G401 (cell line): ENCODE measurements at regions not wholly inside any gene's neighbourhood (a gene's known extent, or its start where the extent isn't known, plus 50 kb on each side); places are given as distances from the start of the nearest gene placed in this dataset.

ENCODE experiments used
- DNase-seq: peaks from one replicate; pipeline ENCODE4 v3.0.0-alpha.2; 2015; ENCODE audit warnings: low spot score
- in situ Hi-C: cut with HindIII; loops from 2 replicates; pipeline ENCODE4 v1.10.0; 2016; ENCODE audit warnings: low sequenced_read_pairs, mixed read lengths

DNA sequence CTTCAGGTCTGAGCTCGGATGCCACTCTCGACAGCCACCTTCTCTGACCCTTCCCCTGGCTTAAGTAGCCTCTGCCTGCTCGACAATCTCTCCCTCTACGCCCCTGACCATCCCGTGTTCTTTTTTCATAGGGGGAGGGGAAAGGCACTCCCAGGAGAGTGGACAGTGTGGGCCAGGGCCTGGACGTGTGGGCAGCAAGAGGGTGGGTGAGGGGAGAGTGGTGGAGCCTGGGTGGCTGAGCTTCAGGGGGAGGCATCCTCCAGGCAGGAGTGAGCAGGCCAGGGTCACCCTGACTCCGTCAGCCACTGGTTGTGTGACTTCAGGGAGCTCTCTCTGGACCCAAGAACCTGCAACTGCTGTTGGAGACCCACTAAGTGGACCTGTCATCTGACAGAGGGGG is 92.7 kb downstream of the CEBPB start:
- no peak for DNase-seq
- in situ Hi-C loops = no loop called here

DNA sequence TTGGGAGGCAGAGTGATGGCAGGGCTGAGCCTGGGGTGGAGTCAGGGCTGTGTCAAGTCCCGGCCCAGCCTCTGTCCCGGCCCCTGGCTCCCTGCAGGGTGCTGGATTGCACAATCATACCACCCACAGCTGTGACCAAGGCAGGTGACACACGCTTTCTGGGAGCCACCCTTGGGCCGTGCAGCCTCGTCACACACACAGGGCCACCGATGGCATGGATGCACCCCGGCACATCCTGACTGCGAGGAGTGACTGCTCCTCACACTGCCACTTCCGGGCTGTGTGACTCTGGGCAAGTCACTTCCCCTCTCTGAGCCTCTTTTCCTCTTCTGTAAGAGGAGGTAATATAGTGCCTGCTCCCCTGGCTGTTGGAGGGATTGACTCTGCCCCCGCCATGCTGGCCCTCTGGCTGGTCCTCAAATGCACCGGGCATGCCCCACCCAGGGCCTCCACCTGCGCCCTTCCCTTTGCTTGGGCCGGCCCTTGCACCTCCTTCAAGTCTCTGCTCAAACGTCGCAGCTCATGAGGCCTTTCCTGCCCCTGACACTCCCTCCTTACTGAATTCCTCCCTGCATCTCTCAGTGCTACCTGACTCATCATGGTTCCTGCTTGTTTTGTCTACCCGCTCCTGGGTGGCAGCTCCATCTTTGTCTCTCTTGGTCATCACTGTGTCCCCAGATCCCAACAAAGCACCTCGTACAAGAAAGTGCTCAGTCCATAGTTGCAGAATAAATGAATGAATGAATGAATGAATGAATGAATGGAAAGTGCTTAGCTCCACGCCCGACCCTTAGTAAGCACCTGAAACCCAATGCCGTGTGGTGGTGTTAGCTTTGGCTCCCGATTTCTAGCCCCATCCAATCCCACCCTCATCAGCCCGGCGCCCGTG is 93.5 kb downstream of the CEBPB start:
- in situ Hi-C loops = no loop called here
- no peak for DNase-seq

DNA sequence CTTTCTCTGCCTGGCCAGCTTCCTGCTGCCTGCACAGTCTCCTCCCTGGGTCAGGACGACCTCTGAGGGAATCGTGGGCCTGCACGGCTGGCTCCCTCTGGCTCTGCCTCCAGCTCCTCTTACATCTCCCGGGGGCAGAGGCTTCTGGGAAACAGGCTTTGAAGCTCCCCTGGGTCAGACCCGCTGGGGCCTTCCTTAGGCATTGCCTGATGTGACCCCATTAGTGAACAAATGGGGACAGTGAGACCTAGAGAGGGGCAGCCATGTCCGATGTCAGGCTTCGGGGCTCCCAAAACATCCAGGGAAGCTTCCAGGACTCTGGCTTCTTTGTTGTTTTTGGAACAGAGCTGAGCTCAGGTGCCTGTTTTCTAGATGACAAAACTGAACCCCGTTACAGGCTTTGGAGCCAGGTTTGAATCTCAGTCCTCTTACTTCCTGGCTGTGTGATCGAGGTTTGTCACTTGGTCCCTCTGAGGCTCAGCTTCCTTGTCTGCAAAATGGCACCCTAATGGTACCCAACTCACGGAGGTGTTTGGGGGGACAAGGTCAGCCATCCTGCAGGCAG is 94.3 kb downstream of the CEBPB start:
- no peak for DNase-seq
- in situ Hi-C loops = no loop called here

DNA sequence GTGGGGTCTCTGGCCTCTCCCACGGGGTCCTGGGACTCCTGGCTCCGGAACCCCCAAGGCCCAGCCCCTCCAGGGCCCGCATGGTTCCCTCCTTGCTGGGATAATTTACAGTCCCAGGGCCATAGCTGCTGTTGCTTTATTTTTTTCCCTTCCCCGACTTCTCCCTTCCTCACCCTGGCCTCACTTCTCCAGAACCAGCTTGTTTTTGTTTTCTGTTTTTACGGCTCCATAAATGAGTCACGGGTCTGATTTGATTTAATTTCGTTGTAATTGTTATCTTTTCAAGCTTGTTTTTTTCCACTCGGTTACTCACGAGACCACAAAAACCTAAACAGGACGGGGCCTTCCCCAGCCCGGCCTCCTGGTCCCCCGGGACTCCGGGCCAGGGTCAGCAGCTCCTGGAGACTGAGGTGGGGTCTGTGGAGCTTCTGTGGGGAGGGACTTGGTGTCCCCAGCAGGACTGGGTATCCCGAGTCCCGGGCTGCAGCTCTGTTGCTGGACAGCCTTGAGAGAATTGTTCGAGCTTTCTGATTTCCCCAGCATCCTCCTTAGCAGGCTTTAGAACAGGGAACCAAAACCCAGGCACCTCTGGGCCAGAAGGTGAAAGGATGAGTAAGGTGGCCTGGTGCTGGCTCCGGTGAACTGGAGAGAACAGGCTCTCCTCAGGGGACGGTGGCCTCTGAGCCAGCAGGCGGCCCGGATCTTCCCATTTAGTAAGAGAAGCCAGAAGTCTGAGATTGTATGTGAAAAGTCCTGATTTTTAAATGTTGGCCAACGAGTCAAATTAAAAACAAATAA is 94.9 kb downstream of the CEBPB start:
- DNase-seq = no peak

DNA sequence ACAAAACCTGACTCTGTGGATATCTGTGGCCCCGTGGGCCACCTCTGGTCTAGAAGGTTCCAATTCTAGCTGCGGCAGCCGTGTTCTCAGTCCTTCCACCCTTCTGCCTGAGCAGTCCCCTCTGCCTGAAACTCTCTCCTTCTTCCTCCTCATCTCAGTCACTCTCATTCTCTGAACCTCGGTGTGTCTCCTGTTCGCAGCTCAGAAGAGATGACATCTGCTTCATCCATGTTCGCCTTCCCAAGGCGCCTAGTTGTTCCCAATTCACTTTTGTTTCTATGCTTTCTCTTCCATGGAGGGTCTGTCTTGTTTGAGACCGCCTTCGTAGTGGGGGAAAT is 95.5 kb downstream of the CEBPB start:
- in situ Hi-C loops = no loop called here
- no peak for DNase-seq

More for the DNA sequence above, 94.9 kb downstream of the CEBPB start:
- in situ Hi-C loops = no loop called here

DNA sequence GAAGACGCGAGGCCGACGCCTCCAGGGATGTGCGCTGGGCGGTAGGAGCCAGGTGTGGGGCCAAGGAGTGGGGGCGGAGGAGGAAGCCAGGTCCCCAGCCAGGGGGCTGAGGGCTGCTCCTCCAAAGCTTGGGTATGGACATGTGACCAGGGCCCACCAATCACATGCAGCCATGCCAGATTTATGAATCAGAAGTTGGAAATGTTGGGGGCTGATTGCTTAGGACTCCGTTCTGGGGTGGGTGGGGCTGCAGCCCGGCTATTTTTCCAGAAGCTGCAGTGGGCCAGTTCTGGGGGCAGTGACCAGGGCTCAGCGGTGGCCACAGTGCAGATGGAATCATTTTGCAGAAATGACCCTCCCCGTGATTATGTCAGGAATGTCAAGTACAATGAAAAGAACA is 96.0 kb downstream of the CEBPB start:
- DNase-seq = no peak
- in situ Hi-C loops = no loop called here

DNA sequence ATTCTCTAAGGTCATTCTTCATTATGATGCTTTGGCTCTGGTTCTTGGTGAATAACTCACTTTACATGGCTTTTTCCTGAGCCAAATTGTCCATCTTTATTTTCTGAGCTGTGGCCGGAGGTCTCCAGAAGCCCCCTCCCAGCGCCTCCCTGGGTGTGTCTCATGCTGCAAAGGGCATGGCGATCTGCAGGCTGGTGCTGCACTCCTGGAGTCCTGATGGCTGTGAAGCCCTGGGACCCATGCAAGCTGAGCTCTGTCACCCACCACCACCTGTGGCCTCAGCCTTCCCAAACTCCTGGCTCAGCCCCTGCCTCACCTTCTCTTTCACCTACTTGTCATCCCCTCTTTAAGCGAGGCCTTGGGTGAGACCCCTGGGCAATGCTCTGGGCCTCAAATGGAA is 96.9 kb downstream of the CEBPB start:
- in situ Hi-C loops = no loop called here
- no peak for DNase-seq

DNA sequence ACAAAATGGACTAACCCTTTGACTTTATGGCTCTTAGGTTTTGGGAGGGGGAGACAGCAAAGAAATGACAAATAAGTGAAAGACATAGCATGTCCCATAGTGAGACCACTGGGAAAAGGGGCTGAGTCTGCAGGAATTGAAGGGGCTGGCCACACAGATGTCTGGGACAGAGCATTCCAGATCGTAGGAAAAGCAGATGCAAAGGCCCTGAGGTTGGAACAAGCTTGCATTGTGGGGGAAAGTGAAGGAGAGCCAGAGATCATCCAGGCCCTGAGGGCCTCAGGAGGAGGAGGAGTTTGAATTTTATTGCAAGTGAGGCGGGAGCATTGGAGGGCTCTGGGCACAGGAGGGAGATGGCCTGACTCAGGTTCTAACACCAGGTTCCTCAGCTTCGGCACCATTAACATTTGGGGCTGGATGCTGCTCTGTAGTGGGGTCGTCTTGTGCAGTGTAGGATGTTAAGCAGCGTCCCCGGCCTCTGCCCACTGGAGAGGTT is 97.5 kb downstream of the CEBPB start:
- DNase-seq = no peak
- in situ Hi-C loops = no loop called here

DNA sequence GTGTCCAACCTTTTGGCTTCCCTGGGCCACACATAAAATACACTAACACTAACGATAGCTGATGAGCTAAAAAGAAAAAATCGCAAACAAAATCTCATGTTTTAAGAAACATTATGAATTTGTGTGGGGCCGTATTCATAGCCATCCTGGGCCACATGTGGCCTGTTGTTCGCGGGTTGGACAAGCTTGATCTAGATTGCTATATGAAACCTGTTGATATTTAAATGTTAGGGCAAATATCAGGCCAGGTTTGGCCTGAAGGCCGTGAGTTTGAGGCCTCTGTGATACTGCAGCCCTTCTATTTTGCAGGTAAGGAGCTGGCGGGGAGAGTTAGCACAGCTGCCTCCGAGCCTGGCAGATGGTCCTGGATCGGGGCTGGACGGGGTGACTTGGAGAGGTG is 99.0 kb downstream of the CEBPB start:
- DNase-seq = no peak
- in situ Hi-C loops = no loop called here

DNA sequence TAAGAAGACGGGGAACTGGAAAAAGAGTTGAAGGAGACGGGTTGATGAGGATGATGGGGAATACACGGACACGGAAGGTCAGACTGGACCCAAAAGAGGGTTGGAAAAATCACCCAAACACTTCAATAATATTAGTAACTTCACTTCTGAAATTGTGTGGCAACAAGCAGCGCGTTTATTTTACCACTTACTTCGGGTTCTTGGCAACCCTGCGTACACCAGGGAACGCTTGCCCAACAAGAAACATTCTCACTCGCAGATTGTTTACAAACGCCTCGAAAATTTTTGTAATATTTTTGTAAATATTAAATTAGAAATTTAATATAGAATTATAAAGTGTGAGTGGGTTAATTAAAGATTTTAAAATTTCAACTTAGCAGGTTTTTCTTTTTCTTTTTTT is 99.5 kb downstream of the CEBPB start:
- in situ Hi-C loops = no loop called here

DNA sequence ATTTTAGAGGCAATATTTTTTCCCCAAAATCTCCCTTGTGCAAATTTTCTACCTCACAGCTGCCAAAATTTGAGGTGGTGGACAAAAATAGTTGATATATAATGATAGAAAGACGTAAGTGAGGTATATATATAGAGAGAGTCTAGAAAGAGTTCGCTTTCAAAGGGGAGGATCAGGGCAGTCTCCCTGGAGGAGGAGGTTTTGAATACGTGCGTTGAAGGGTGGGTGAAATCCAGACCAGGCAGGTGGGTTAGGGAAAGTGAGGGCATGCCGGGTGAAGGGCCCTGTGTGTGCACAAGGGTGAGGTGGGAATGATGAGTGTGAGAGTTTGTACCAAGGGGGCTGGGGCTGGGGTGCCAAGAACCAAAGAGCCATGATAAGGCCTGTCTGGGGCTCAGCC is 100.2 kb downstream of the CEBPB start:
- DNase-seq = no peak
- in situ Hi-C loops = no loop called here

More for the DNA sequence above, 99.5 kb downstream of the CEBPB start:
- DNase-seq = no peak

DNA sequence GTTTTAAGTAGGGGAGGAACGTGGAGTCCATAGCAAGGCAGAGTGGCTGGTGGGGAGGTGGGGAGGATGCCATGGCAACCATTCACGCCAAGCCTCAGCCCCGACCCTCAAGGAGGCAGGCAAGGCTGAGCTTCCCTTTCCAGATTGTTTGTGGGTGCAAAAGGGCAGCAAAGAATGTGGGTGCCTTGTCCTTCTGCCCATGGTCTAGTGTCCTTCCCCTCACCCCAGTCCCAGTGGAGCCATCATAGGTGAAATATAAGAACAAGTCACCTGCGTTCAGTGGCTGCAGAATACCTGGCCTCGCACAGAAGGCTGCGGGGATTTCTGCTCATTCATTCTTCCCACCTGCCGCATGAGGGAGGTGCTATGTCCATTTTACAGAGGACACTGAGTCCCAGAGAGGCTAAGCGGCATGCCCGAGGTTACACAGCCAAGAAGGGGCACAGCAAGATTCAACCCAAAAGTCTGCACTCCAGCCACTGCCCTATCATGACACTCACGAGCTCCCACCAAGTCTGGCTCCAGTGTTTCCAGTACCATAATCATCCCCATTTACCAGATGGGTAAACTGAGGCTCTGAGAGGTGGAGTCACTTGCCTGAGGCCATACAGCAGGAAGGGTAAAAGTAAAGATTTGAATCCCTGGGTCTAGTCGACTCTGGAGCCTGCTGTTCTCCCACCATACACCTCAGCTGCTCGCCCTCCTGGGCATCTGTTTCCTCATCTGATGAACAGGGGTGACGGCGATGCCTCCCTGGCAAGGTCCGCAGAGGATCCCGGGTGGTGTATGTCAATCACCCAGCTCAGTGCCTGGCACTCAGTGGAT is 100.8 kb downstream of the CEBPB start:
- in situ Hi-C loops = no loop called here
- no peak for DNase-seq

DNA sequence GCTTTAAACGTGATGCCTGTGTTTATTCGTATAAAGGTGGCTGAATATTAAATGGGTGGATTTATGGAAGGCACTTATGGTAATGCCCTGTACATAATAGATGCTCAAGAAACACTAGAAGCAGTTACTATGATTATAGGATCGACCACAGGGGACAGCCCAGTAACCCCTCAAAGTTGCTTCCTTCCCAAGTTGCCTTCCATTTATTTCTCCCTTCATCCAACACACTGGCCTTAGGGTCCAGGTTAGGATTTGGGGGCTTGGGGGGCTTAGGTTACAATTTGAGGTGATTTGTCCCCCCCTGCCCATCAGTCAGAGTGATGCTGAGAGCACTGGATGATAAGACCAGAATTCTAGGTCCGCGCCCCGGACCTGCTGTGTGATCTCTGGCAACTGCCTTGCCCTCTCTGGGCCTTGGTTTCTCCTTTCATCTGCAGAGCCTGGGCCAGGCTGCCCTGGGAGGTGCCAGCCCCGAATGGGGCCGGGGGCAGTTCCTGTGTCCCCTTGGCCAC is 101.5 kb downstream of the CEBPB start:
- no peak for DNase-seq
- in situ Hi-C loops = no loop called here

DNA sequence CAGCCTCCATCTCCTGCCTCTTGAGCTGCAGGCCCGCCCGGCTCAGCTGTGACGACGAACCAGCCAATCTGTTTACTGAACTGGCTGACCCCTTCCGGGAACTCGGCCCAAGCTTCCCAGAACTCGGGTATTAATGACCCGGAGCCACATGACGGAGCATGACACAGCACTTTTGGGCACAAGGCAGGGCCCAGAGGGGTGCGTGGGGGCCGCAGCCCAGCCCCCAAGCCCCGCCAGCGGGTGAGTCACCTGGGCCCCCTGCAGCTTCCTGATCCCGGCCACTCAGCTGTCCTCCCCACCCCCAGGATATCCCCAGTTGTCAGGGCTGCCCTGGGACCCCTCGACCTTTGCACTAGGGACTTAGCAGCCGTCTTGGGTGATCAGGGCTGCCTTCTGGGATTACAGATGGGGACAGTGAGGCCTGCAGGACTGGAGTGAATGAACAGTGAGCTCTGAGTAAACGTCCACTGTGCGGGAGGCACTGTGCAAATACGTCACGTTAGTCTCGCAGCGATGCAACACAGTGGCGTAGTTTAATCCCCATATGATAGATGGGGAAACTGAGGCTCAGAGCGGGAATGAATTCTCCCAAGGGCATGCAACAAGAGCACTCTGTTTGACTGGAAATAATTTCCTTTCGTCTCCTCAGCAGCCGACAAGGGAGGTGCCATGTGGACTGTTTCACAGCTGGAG is 102.1 kb downstream of the CEBPB start:
- in situ Hi-C loops = no loop called here
- peak; percentile 7 for DNase-seq

DNA sequence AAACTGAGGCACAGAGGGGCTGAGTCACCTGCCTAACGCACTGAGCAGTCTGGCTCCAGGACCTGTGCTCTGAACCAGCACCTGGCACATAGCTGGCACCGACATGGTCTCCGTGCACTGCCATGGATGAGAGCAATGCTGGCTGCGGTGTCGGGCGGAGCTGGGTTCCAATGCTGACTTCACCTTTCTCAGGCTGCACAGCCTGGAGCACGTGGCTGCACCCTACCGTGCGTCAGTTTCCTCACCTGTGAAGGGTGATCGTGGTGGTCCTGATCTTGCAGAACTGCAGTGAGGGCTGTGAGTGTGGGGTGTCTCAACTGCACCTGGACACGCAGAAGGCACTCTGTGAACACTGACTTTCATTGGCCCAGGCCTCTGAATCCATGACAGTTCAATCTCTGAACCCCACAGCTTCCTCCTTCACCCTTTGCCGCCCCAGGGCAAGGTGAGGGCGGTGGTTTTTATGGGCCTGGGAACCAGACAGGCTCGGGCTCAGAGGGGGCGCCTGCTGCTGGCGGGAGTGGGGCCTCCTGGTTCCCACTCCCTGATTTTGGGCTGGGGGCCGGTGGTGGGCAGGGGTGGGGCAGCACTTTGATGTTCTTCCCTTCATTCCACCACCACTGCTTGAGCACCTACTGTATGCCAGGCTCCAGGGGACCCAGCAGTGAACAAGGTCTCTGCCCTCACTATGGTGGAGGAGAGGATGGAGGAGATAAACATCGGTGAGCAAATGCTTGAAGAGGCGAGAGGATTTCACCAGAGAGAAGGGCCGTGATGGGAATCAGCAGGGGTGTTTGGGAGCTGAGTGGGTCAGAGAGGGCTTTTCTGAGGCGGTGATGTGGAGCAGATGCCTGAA is 102.9 kb downstream of the CEBPB start:
- no peak for DNase-seq
- in situ Hi-C loops = no loop called here

DNA sequence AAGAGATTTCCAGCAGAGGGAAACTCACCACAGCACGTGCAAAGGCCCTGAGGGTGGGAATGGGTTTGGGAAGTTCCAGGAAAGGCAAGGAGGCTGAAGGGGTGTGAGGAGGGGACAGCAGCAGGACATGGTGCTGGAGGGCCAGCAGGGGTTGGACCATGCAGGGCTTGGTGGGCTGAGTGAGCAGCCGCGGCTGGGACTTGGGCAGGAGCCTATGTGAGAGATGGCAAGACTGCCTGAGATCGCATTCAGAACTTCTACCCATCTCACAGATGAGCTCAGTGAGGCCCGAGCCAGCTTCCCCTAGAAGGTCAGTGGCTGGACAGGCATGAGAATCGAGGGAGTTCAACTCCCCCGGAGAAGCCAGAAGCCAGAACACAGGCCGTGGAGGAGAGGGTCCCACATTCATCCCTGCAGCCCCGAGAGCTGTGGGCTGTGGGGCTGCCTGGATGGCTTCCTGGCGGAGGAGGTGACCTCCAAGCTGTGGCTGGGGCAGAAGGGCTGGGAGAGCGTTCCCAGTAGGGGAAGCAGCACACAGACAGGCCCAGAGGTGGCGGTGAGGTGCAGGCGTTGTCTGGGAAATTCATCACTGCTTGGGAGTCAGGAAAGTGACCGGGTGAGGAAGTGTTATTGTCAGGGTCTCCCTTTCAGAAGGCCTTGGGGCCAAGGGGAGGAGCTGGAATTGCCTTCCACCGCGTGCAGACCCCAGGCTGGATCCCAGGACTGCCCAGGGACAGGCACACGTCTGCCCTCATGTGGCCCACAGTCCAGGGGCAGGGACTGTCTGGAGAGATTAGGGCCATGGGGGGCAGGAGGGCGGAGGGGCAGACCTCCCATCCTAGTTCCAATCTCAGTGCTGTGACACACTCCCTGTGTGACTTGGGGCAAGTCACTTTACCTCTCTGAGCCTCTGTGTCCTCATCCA is 103.8 kb downstream of the CEBPB start:
- DNase-seq = no peak

DNA sequence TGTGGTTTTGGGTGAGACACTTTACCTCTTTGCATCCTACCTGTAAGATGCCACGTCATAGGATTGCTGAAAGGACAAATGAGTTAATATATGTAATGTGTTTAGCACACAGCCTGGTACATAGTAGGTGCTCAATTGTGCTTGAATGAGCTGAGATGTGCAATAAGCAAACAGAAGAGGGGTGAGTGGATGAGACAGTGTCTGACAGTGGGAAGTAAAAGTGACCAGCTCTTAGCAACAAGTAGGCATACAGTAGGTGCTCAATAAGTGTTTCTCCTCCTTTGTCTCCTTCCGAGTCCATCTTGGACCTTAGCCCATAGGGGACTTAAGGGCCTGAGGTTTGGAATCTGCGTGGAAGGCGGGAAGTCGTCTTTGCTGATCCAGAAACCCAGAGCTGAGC is 104.7 kb downstream of the CEBPB start:
- in situ Hi-C loops = no loop called here
- no peak for DNase-seq

More for the DNA sequence above, 103.8 kb downstream of the CEBPB start:
- in situ Hi-C loops = no loop called here
